Stomach smooth muscle (tissue), 2 donors: ENCODE measurements at regions not wholly inside any gene's neighbourhood (a gene's known extent, or its start where the extent isn't known, plus 50 kb on each side); places are given as distances from the start of the nearest gene placed in this dataset.
A peak's percentile ranks its signal among the peaks of the same experiment; 100 is the strongest.
"Not testable (repeated sequence)": the region's sequence is repeated elsewhere in the genome, so short reads cannot be mapped to it uniquely, and the experiment has no call there.

Source experiments
- H3K27ac ChIP-seq: one replicate; pipeline ENCODE4 v1.7.0; 2013; ENCODE audit warnings: mild to moderate bottlenecking, low read length, inconsistent platforms
- H3K27me3 ChIP-seq, 2 donors: one replicate each; pipeline ENCODE4 v1.7.0; 2013; ENCODE audit warnings: low read length in 2 of 2; ENCODE audit not compliant: insufficient read depth in 2 of 2, control insufficient read depth in 1 of 2
- H3K36me3 ChIP-seq, 2 donors: one replicate each; pipeline ENCODE4 v1.7.0; 2013; ENCODE audit warnings: low read length in 2 of 2; ENCODE audit not compliant: control insufficient read depth in 2 of 2, insufficient read depth in 2 of 2
- H3K4me1 ChIP-seq: one replicate; pipeline ENCODE4 v1.7.0; 2013; ENCODE audit warnings: low read length; ENCODE audit not compliant: control insufficient read depth, insufficient read depth
- H3K4me3 ChIP-seq, 2 donors: one replicate each; pipeline ENCODE4 v1.7.0; 2013; ENCODE audit warnings: low read length in 2 of 2
- H3K9ac ChIP-seq, 2 donors: one replicate each; pipeline ENCODE4 v1.7.0; 2013; ENCODE audit warnings: low read length in 2 of 2, mild to moderate bottlenecking in 1 of 2
- H3K9me3 ChIP-seq, 2 donors: one replicate each; pipeline ENCODE4 v1.7.0; 2013; ENCODE audit warnings: low read length in 2 of 2; ENCODE audit not compliant: control insufficient read depth in 2 of 2
- donor health status: healthy.
- donor health status: Pancreatic carcinoma.

DNA sequence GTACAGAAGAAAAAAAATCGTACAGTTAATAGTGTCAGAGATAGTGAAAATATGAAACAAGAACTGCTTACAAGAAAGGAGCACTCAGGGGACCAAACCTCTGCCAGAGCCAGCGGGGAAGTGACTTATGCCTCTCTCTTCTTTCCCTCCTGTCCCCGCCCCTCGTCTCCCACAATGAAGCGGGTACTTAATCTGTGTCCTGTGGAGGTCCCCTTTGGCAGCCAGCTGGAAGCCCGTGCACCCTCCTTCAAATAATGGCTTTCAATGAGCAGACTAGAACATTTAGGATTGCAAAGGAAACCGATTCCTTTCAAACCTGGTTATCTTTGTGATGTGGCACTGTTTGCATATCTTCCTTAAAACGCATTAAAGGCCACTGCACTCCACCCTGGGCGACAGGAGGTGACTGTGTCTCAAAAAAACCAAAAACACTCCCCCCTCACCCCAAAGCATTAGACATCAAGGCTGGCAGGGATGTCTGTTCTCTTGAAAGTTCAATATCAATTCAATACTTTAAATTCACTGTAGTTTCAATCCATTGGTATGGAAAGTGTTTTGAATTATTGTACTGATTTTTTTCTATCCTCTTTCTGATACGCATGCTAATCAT lies 51.7 kb downstream of the PPIAL4C start:
- H3K9ac ChIP-seq, H3K27ac ChIP-seq: not testable (repeated sequence)

DNA sequence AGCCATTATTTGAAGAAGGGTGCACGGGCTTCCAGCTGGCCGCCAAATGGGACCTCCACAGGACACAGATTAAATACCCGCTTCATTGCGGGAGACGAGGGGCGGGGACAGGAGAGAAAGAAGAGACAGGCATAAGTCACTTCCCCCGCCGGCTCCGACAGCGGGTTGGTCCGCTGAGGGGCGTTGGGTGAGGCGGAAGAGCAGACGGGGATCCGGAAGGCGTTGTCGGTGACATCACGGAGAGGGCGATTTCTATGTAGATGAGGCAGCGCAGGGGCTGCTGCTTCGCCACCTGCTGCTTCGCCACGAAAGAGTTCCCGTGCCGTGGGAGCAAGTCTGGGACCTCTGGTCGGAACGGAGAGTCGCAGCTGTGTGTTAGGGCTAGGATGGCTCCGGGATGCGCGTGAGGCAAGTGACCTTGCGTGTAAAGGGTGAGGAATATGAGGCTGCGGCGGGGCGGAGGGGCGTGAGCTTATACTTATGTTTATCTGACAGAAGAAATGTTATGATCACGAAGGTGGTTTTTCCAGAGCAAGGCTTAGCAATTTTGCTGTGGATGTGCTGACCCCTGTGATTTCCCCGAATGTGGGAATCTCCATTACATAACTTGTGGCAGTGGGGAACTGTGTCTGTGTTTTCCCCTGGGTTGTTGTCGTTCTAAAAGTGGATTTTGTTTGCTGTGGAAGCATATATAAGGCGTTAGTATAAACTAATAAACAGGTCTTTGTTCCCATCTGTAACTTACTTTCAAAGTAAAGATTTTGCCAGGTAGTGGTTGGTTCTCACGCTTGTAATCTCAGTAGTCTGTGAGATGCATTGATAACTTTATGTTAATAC lies 52.9 kb downstream of the PPIAL4C start:
- H3K36me3 ChIP-seq, H3K9me3 ChIP-seq, H3K4me1 ChIP-seq, H3K27me3 ChIP-seq: not testable (repeated sequence)
- peak overlapping the region; percentile 88 for H3K27ac ChIP-seq
- peak overlapping the region; percentile 79 to 86 for H3K9ac ChIP-seq
- H3K4me3 ChIP-seq, result peak overlapping the region; percentile 74 to 77

More for the DNA sequence above, 51.7 kb downstream of the PPIAL4C start:
- not testable (repeated sequence) for H3K9me3 ChIP-seq, H3K4me3 ChIP-seq, H3K27me3 ChIP-seq, H3K4me1 ChIP-seq, H3K36me3 ChIP-seq

DNA sequence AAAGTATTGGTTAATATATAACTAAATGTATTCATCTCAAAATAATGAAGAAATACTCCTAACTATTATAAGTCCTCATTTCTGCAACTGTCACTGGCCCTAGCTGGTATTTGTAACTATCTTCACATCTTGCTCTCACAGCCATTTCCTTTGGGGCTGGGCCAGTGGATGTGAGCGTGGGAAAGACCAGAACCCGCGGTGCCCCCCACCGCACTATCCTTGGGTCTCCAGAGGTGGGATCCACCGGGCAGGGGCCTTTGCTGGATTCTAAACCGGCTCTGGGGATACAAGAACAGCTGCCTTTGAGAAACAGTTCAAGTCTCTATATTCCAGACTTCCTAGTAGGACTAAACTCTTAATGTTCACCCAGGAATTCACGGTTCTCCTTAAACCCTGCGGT lies 54.8 kb downstream of the PPIAL4C start:
- H3K4me1 ChIP-seq, H3K27ac ChIP-seq, H3K9ac ChIP-seq, H3K36me3 ChIP-seq, H3K4me3 ChIP-seq, H3K9me3 ChIP-seq, H3K27me3 ChIP-seq: not testable (repeated sequence)

DNA sequence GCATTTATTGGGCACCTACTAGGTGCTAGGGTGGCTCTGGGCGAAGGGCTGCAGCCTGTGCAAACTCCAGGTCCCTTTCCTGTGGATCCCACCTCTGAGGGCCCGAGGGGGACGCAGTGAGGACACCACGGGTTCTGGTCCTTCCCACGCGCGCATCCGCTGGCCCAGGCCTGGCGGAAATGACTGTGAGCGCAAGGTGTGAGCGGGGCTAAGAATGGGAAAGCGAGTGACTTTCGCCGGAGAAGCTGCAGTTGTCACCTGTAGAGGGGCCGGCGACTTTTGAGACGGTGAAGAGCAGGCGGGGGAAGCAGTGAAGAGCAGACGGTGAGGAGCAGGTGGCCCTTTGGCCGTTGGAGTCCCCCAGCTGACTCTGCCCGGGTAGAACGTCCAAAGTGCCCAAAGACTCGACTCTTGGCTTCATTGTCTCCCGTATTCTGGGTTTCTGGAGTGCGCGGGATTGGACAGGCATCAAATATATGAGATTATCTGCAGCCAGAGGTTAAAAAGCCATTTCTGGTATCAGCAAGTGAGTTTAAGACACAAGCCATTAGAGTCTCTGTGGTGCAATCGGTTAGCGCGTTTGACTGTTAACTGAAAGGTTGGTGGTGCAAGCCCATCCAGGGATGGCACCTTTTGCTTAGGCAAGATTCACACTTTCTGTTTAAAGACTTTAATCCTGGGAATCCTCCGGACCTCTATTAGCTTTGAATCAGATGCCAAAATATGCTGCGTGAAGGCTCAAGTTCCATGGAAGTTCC lies 55.4 kb downstream of the PPIAL4C start:
- not testable (repeated sequence) for H3K27ac ChIP-seq, H3K9ac ChIP-seq, H3K9me3 ChIP-seq, H3K27me3 ChIP-seq, H3K4me3 ChIP-seq, H3K4me1 ChIP-seq, H3K36me3 ChIP-seq

DNA sequence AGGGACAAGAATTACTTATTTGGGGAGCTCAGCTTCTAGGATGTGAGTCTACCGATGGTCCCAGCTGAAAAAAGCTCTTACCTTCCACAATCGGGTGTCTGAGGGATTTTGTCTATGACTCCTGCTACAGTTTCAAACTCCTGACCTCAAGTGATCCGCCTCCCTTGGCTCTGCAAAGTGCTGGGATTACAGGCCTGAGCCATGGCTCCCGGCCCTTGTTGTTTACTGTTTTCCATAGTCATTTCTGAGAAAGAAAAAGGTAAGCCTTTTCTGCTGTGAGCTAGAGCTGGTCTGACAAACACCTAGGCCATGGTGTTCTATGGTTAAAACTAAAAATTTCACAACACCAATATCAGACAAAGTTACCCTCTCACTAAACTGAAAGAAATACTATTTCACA lies 57.5 kb downstream of the PPIAL4C start:
- H3K36me3 ChIP-seq, H3K9me3 ChIP-seq, H3K27ac ChIP-seq, H3K4me3 ChIP-seq, H3K4me1 ChIP-seq, H3K27me3 ChIP-seq, H3K9ac ChIP-seq: not testable (repeated sequence)

DNA sequence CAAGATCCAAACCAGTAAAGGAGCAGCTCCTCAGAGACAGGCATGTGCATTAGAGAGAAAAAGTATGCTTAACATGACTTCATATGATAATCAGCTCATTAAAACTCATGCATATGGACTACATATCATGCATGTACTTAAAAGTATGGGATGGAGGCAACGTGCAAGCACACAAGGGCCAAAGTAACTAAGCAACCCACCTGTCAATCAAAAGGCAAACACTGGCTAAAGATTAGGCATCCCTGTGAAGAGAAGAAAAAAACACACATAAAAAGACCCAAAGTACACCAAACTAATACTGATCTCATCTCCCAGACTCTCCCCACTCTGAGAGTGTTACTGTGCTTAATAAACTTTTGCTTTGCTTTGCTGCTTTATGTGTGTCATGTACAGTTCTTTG lies 61.2 kb downstream of the PPIAL4C start:
- not testable (repeated sequence) for H3K9me3 ChIP-seq, H3K27me3 ChIP-seq, H3K4me3 ChIP-seq, H3K9ac ChIP-seq, H3K4me1 ChIP-seq, H3K36me3 ChIP-seq, H3K27ac ChIP-seq

DNA sequence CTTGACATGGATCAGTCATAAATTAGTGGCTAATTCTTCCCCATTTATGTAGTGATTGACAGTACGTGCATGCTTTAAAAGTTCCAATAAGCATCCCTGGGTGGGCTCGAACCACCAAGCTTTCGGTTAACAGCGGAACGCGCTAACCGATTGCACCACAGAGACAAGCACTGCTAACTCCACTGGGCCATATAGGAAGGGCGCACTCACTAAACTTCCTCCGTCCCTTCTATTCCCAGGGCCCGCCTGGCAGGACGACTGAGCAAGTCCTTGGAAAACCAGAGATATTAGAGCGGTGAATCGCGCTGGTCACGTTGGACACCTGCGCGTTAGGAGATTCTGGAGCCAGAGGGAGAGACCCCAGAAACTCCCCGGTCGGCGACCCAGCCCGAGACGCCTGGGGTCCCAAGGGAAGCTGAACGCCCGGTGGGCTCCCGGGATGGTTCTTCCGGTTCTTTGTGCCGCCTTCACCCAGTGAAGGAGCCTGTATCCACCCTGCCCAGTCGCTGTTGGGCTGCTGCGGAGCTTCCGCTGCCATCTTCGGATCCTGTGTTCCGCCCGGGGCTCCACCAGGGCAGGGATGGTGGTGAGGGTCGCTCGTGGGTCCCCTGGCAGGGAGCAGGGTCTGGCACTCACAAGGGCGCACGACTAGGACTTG lies 62.8 kb downstream of the PPIAL4C start:
- not testable (repeated sequence) for H3K4me1 ChIP-seq, H3K9me3 ChIP-seq, H3K27me3 ChIP-seq, H3K36me3 ChIP-seq
- Histone ChIP-seq H3K27ac (peak overlapping the region; percentile 18), H3K9ac (peak overlapping the region in 1 of 2 donors; percentile 42), H3K4me3 (peak overlapping the region; percentile 43 to 61)

DNA sequence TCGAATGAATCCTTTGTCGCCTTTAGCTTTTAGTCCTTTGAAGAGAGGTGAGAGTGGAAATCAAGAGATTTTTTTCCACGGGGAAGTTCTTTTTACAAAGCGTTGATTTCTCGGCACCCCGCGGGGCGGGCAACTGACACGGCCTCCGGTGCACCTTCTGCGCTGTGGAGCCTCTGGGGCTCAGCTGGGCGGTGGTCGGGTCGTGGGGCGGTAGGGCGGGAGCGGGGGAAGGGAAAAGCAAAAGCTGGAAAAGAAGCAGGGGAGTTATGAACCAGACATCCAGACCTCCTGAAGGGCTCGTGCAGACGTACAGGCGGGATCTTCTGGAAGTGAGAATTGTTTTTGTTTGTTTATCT lies 63.3 kb downstream of the PPIAL4C start:
- H3K27me3 ChIP-seq, H3K4me1 ChIP-seq, H3K9me3 ChIP-seq, H3K27ac ChIP-seq, H3K36me3 ChIP-seq, H3K9ac ChIP-seq: not testable (repeated sequence)
- H3K4me3 ChIP-seq, result peak overlapping the region; percentile 43 to 54

DNA sequence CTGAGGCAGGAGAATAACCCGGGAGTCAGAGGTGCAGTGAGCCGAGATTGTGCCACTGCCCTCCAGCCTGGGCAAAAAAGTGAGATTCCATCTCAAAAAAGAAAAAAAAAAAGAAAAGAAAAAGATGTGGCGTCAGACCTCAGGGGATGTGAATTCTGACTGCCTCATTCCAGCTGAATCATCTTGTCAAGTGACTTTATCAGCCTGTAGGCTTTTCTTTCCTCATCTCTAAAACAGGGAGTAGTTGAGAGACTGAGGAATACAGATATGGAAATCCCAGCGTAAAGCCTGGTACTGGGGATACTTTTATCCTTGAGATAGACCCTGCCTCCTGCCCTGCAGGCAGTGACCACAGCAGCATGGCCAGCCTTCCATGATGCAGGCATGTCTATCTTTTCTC lies 74.1 kb downstream of the PPIAL4C start:
- not testable (repeated sequence) for H3K27me3 ChIP-seq, H3K9ac ChIP-seq, H3K4me1 ChIP-seq, H3K9me3 ChIP-seq, H3K4me3 ChIP-seq, H3K27ac ChIP-seq, H3K36me3 ChIP-seq

DNA sequence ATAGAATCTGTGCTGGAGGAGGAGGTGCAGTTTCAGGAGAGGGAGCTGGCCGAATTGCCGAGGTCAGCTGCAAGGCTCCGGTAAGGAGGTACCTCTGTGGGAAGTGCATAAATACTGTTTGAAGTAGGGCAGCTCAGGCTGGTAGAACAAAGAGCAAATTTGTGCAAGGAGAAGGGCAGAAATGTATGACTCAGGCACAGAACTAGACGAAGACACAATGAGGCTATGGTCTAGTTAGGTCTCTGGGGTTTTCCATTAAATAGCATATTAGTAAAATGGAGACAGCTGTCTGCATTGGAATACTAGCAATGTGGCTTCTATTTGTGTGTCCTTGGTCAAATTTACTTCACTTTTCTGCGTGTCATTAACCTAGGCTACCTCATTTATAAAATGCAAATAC lies 74.5 kb downstream of the PPIAL4C start:
- not testable (repeated sequence) for H3K4me1 ChIP-seq, H3K9me3 ChIP-seq, H3K27me3 ChIP-seq, H3K36me3 ChIP-seq, H3K27ac ChIP-seq, H3K4me3 ChIP-seq, H3K9ac ChIP-seq
